Caco-2 (cell line): ENCODE measurements at regions not wholly inside any gene's neighbourhood (a gene's known extent, or its start where the extent isn't known, plus 50 kb on each side); places are given as distances from the start of the nearest gene placed in this dataset.

ENCODE experiments used
- BruUV-seq: library from RNA; stranded (reverse); fragments of 400-500 nt; replicated peaks from 2 replicates; lab custom pipeline; 2021; lab: Mats Ljungman, UMichigan
- CTCF ChIA-PET: fragments of 300-600 bp; sonication (Branson Sonifier 250); formaldehyde crosslinking; loops from one replicate; lab custom pipeline; 2022; ENCODE audit warnings: antibody characterized with exemption; lab: Charles Lee
- POLR2A ChIA-PET: fragments of 300-600 bp; sonication (Branson Sonifier 250); formaldehyde crosslinking; loops from one replicate; lab custom pipeline; 2022; ENCODE audit warnings: antibody characterized with exemption; lab: Charles Lee
- DNase-seq, 2 experiments: peaks; one replicate each; pipeline versions ENCODE4 v3.0.0 to v3.0.0-alpha.2; 2020 to 2022
- H3K27me3 ChIP-seq: replicated peaks from 2 replicates; pipeline ENCODE4 v1.6.0; 2011; ENCODE audit warnings: low read length; ENCODE audit not compliant: control insufficient read depth, insufficient read depth
- H3K36me3 ChIP-seq: 2 replicates; pipeline ENCODE4 v1.5.1; 2011; ENCODE audit warnings: low read length; ENCODE audit not compliant: control insufficient read depth, insufficient read depth
- H3K4me1 ChIP-seq: fragments of 250-450 bp; sonication (Bioruptor Pico); 2 replicates; pipeline ENCODE4 v1.5.1; 2020; ENCODE audit warnings: mild to moderate bottlenecking
- H3K4me3 ChIP-seq: 2 replicates; pipeline ENCODE4 v1.5.1; 2011; ENCODE audit warnings: low read depth, mild to moderate bottlenecking, control low read depth, low read length
- H3K9me3 ChIP-seq: fragments of 250-450 bp; sonication (Bioruptor Pico); 2 replicates; pipeline ENCODE4 v1.5.1; 2020; ENCODE audit warnings: mild to moderate bottlenecking, moderate library complexity
- H3K27ac Mint-ChIP-seq: one replicate; pipeline ENCODE4 v1.8.0; 2022; ENCODE audit warnings: mixed read lengths; ENCODE audit not compliant: unreplicated experiment
- H3K27me3 Mint-ChIP-seq: one replicate; pipeline ENCODE4 v1.8.0; 2022; ENCODE audit warnings: mixed read lengths; ENCODE audit not compliant: insufficient read depth, unreplicated experiment
- H3K36me3 Mint-ChIP-seq: one replicate; pipeline ENCODE4 v1.8.0; 2022; ENCODE audit warnings: mild to moderate bottlenecking, mixed read lengths; ENCODE audit not compliant: insufficient read depth, unreplicated experiment
- H3K4me1 Mint-ChIP-seq: one replicate; pipeline ENCODE4 v1.8.0; 2022; ENCODE audit warnings: low read depth, mixed read lengths; ENCODE audit not compliant: unreplicated experiment
- H3K4me3 Mint-ChIP-seq: one replicate; pipeline ENCODE4 v1.8.0; 2022; ENCODE audit warnings: mild to moderate bottlenecking, moderate library complexity, mixed read lengths; ENCODE audit not compliant: unreplicated experiment
- H3K9me3 Mint-ChIP-seq: one replicate; pipeline ENCODE4 v1.8.0; 2022; ENCODE audit warnings: mixed read lengths; ENCODE audit not compliant: unreplicated experiment
- CTCF ChIP-seq, 2 experiments: fragments of 200-600 bp in 1 of 2; IDR thresholded peaks; 1 replicate in 1 of 2; 2 replicates in 1 of 2; pipeline versions ENCODE4 v1.5.1 to v1.8.0; 2011 to 2022; ENCODE audit warnings: antibody characterized with exemption in 1 of 2, control low read depth in 1 of 2, inconsistent platforms in 1 of 2, low read depth in 1 of 2, low read length in 1 of 2, mild to moderate bottlenecking in 1 of 2, moderate library complexity in 1 of 2; ENCODE audit not compliant: insufficient read depth in 1 of 2, severe bottlenecking in 1 of 2, unreplicated experiment in 1 of 2
- intact Hi-C: fragments of 100-400 bp; cut with micrococcal nuclease; formaldehyde crosslinking; loops from one replicate; pipeline ENCODE4 v1.10.0; 2022; ENCODE audit not compliant: unreplicated experiment

- H3K36me3 Mint-ChIP-seq, result no peaks in the 10 kb centered on the region
- intact Hi-C loops, result no loop called here
Observed at GRCh38 chr3:40925231-40925630, 274.1 kb upstream of the CTNNB1 start.

GRCh38 chr3:40930131-40930538 lies 269.2 kb upstream of the CTNNB1 start:
- H3K4me1 Mint-ChIP-seq, result no peaks in the 10 kb centered on the region
- no peaks in the 10 kb centered on the region for H3K27me3 Mint-ChIP-seq
- H3K36me3 Mint-ChIP-seq, result no peaks in the 10 kb centered on the region
- Histone ChIP-seq H3K4me3 (no peak overlapping the region), H3K4me1 (peaks cover 4% of the 10 kb centered on the region; the same call in 1 of the 2 replicates), H3K36me3 (no peaks in the 10 kb centered on the region), H3K27me3 (no peaks in the 10 kb centered on the region), H3K9me3 (0 out of 2 replicates have a peak, but pooled peaks cover 3% of the 10 kb centered on the region)
- CTCF ChIA-PET, result no interaction called here
- H3K27ac Mint-ChIP-seq, result no peak overlapping the region
- BruUV-seq, result no TSS peak
- POLR2A ChIA-PET, result no interaction called here
- intact Hi-C loops, result no loop called here
- no peak overlapping the region for H3K4me3 Mint-ChIP-seq
- peak; percentile 24 to 40 for TF ChIP-seq CTCF (IDR thresholded peaks at IDR 0.05; ENCODE audit: insufficient read depth in 1 of 2, low read depth in 1 of 2, low read length in 1 of 2, severe bottlenecking in 1 of 2, unreplicated experiment in 1 of 2)
- peak; percentile 44 to 50 for DNase-seq
- peaks cover 17% of the 10 kb centered on the region for H3K9me3 Mint-ChIP-seq

More at GRCh38 chr3:40925231-40925630, 274.1 kb upstream of the CTNNB1 start:
- no TSS peak for BruUV-seq
- Mint-ChIP-seq H3K27me3 (no peaks in the 10 kb centered on the region), H3K4me1 (no peaks in the 10 kb centered on the region), H3K4me3 (no peak overlapping the region), H3K9me3 (peaks cover 11% of the 10 kb centered on the region), H3K27ac (no peak overlapping the region)
- Histone ChIP-seq H3K27me3 (no peaks in the 10 kb centered on the region), H3K9me3 (no peaks in the 10 kb centered on the region), H3K4me1 (peaks cover 3% of the 10 kb centered on the region; the same call in 1 of the 2 replicates), H3K4me3 (no peak overlapping the region), H3K36me3 (no peaks in the 10 kb centered on the region)
- ChIA-PET CTCF (no interaction called here), POLR2A (no interaction called here)
- no peak for DNase-seq
- TF ChIP-seq CTCF (IDR thresholded peaks at IDR 0.05; ENCODE audit: insufficient read depth in 1 of 2, low read depth in 1 of 2, low read length in 1 of 2, severe bottlenecking in 1 of 2, unreplicated experiment in 1 of 2), result no peak

GRCh38 chr3:40930756-40931155 lies 268.5 kb upstream of the CTNNB1 start:
- ChIA-PET CTCF (no interaction called here), POLR2A (no interaction called here)
- Mint-ChIP-seq H3K36me3 (no peaks in the 10 kb centered on the region), H3K4me1 (no peaks in the 10 kb centered on the region), H3K9me3 (peaks cover 17% of the 10 kb centered on the region), H3K27me3 (no peaks in the 10 kb centered on the region), H3K4me3 (no peak overlapping the region), H3K27ac (no peak overlapping the region)
- no peaks in the 10 kb centered on the region for H3K27me3 ChIP-seq
- DNase-seq, result no peak
- H3K36me3 ChIP-seq, result no peaks in the 10 kb centered on the region
- H3K9me3 ChIP-seq, result 0 out of 2 replicates have a peak, but pooled peaks cover 3% of the 10 kb centered on the region
- H3K4me1 ChIP-seq, result peaks cover 4% of the 10 kb centered on the region; the same call in 1 of the 2 replicates
- no TSS peak for BruUV-seq
- no peak for TF ChIP-seq CTCF (IDR thresholded peaks at IDR 0.05; ENCODE audit: insufficient read depth in 1 of 2, low read depth in 1 of 2, low read length in 1 of 2, severe bottlenecking in 1 of 2, unreplicated experiment in 1 of 2)
- intact Hi-C loops, result no loop called here
- H3K4me3 ChIP-seq, result no peak overlapping the region
